ENCODE measurements at regions not wholly inside any gene's neighbourhood (a gene's known extent, or its start where the extent isn't known, plus 50 kb on each side); places are given as distances from the start of the nearest gene placed in this dataset.

DNA sequence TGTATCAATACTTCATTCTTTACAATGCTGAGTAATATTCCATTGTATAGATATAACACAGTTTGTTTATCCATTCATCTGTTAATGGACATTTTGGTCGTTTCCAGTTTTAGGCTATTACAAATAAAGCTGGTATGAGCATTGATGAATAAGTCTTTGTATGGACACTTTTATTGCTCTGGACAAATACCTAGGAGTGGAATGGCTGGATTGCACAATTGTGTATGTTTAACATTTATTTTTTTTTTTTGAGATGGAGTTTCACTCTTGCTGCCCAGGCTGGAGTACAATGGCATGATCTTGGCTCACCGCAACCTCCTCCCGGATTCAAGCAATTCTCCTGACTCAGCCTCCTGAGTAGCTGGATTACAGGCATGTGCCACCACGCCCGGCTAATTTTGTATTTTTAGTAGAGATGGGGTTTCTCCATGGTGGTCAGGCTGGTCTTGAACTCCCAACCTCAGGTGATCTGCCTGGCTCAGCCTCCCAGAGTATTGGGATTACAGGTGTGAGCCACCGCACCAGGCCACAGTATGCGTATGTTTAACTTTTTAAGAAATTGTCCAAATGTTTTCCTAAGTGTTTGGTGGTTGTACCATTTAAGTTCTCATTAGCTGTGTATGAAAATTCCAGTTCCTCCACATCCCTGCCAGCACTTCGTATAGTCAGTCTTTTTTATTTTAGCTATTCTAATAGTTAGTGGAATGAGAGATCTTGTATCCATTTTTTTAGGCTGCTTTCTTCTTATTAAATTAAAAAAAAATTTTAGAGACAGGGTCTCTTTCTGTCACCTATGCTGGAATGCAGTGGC lies 194.9 kb upstream of the HAAO start:
- no peak for DNase-seq (ENCODE audit: low read depth)
- Histone ChIP-seq H3K36me3 (ENCODE audit: control insufficient read depth, insufficient read depth, low read length) (no peaks in the 10 kb centered on the region), H3K4me3 (ENCODE audit: low read depth, low read length) (no peak overlapping the region), H3K27me3 (ENCODE audit: control insufficient read depth, insufficient read depth, low read length) (no peaks in the 10 kb centered on the region)
- TF ChIP-seq CTCF (IDR thresholded peaks at IDR 0.05; ENCODE audit: insufficient read depth, low read length, poor library complexity, severe bottlenecking), result no peak

- Histone ChIP-seq H3K36me3 (ENCODE audit: control insufficient read depth, insufficient read depth, low read length) (no peaks in the 10 kb centered on the region), H3K4me3 (ENCODE audit: low read depth, low read length) (no peak overlapping the region), H3K27me3 (ENCODE audit: control insufficient read depth, insufficient read depth, low read length) (no peaks in the 10 kb centered on the region)
- TF ChIP-seq CTCF (IDR thresholded peaks at IDR 0.05; ENCODE audit: insufficient read depth, low read length, poor library complexity, severe bottlenecking), result no peak
- no peak for DNase-seq (ENCODE audit: low read depth)
Measured at GRCh38 chr2:42984617-42985016, 192.2 kb upstream of the HAAO start.

GRCh38 chr2:42984081-42984480 lies 191.7 kb upstream of the HAAO start:
- Histone ChIP-seq H3K27me3 (ENCODE audit: control insufficient read depth, insufficient read depth, low read length) (no peaks in the 10 kb centered on the region), H3K4me3 (ENCODE audit: low read depth, low read length) (no peak overlapping the region), H3K36me3 (ENCODE audit: control insufficient read depth, insufficient read depth, low read length) (no peaks in the 10 kb centered on the region)
- TF ChIP-seq CTCF (IDR thresholded peaks at IDR 0.05; ENCODE audit: insufficient read depth, low read length, poor library complexity, severe bottlenecking), result no peak
- DNase-seq (ENCODE audit: low read depth), result no peak

GRCh38 chr2:42980764-42981416 lies 188.5 kb upstream of the HAAO start:
- Histone ChIP-seq H3K4me3 (ENCODE audit: low read depth, low read length) (no peak overlapping the region), H3K27me3 (ENCODE audit: control insufficient read depth, insufficient read depth, low read length) (no peaks in the 10 kb centered on the region), H3K36me3 (ENCODE audit: control insufficient read depth, insufficient read depth, low read length) (no peaks in the 10 kb centered on the region)
- DNase-seq (ENCODE audit: low read depth), result no peak
- no peak for TF ChIP-seq CTCF (IDR thresholded peaks at IDR 0.05; ENCODE audit: insufficient read depth, low read length, poor library complexity, severe bottlenecking)

DNA sequence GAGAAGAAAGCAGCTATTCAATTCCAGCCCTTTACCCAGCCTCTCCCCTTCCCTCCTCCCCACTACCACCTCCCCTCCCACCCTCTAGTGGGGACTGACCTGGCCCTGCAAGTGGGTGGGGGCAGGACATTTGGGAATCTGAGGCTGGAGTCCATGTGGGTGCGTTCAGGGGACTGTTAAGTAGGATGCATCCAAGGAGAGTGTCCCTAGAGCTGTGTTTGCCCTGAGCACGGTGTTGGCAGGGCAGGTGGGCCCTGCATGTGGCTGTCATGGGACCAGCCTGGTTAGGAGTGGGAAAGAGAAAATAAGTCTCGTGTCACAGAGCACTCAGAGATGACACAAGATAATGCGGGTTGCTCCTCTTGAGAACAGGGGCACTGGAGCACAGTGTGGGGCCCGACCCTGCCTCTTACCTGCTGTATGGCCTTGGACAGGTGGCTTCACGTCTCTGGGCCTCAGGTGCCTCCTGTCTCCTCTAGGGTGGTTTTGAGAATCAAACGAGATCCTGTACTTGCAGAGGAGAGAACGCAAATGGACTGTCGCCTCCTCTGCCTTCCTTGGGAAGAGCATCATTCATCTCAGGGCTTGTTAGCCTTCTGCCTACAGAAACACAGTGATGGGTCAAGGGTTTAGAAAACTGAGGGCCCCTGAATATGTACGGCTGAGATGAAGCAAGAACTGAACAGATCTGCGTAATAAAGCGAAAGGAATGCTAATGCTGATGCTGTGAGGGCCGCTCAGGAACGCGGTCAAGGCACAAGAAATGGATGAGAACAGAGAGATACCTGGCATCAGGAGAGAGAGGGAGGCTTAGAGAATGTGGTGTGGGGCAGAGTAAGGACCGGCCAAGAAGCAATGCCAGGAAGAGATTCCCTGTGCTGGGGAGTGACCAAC lies 187.7 kb upstream of the HAAO start:
- H3K4me3 ChIP-seq (ENCODE audit: low read depth, low read length), result no peak overlapping the region
- TF ChIP-seq CTCF (IDR thresholded peaks at IDR 0.05; ENCODE audit: insufficient read depth, low read length, poor library complexity, severe bottlenecking), result no peak

More for the DNA sequence above, 187.7 kb upstream of the HAAO start:
- DNase-seq (ENCODE audit: low read depth), result no peak
- no peaks in the 10 kb centered on the region for H3K36me3 ChIP-seq (ENCODE audit: control insufficient read depth, insufficient read depth, low read length)
- H3K27me3 ChIP-seq (ENCODE audit: control insufficient read depth, insufficient read depth, low read length), result no peaks in the 10 kb centered on the region
